ENCODE measurements at regions not wholly inside any gene's neighbourhood (a gene's known extent, or its start where the extent isn't known, plus 50 kb on each side); places are given as distances from the start of the nearest gene placed in this dataset.

DNA sequence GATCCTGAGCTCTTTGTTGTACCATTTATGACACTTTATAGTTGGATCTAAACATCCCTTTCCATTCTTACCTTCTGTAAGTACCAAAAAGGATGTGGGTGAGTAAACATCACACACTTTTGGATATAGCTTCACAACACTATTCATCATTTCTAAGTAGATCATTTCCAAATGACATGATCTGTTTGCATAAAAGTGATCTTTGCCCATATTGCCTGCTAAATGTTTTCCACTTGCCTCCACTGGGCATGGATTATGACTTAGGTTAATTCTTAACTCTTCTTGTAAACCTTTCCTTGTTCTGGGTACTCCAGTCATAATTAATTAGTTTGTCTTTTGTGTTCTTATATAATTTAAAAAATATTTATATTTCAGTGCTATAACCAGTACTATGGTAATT lies 244.9 kb upstream of the AGA start:
- no peak for TF ChIP-seq POLR2AphosphoS5 (IDR thresholded peaks at IDR 0.05; ENCODE audit: borderline replicate concordance, low read depth, low read length)
- no peak for TF ChIP-seq EZH2 (IDR thresholded peaks at IDR 0.05)
- no peak for TF ChIP-seq FOXP2 (optimal IDR thresholded peaks at IDR 0.05; ENCODE audit: control extremely low read depth, extremely low read length, insufficient read depth)
